Fibroblast of skin of left quadriceps (primary cell): ENCODE measurements at regions not wholly inside any gene's neighbourhood (a gene's known extent, or its start where the extent isn't known, plus 50 kb on each side); places are given as distances from the start of the nearest gene placed in this dataset.

ENCODE experiments used
- DNase-seq, 2 experiments: peaks; one replicate each; pipeline ENCODE4 v3.0.0-alpha.2; 2013; ENCODE audit warnings: low read depth in 2 of 2

DNA sequence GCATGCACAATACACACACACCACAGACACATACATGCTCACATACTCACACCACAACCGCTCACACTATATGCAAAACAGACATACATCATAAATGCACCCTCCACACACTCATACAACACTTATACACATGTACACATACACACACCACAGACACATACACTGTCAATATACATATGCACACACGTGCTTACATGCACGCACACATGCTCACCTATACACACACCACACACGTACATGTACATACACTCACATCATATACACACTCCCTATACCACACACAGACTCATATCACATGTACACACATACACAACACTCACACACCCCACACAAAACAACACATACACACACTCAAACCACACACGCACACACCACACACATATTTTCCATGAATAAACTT lies 885.3 kb downstream of the TBC1D22A start:
- DNase-seq, result no peak

DNA sequence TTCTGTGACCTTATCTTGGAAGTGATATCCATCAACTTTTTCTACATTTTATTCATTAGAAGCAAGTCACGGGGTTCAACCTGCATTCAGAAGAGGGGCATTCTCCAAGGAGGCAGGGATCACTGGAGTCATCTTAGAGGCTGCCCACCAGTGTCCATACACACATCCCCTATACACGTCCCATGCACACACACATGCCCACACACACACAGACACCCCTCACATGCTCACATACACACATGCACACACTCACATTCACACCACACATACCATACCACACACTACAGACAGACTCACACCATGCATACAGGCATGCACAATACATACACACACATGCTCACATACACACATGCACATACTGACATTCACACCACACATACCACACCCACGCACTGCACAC lies 884.7 kb downstream of the TBC1D22A start:
- no peak for DNase-seq

GRCh38 chr22:47645923-47646322 lies 883.5 kb downstream of the TBC1D22A start:
- no peak for DNase-seq

GRCh38 chr22:47645450-47645914 lies 883.0 kb downstream of the TBC1D22A start:
- DNase-seq, result no peak

DNA sequence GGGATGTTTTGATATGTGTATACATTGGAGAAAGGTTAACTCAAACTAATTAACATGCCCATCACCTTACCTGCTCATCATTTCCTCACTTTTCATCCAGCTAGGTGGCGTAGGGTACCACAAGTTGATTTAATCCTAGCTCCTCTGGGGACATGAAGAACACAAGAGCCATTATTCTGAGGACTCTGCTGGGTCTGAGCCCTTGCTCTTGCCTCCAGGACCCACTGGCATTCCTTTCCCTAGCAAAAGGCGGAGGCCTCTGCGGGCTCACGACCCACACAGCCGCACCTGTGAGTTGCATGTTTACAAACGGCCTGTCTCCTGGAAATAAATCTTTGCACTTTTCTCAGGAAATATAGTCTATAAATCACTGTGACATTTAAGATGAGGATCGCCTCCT lies 871.9 kb downstream of the TBC1D22A start:
- DNase-seq, result no peak

- DNase-seq, result no peak
Measured at GRCh38 chr22:47633111-47633510, 870.7 kb downstream of the TBC1D22A start.

GRCh38 chr22:47632701-47633100 lies 870.3 kb downstream of the TBC1D22A start:
- DNase-seq, result no peak

GRCh38 chr22:47631571-47632102 lies 869.2 kb downstream of the TBC1D22A start:
- DNase-seq, result no peak

DNA sequence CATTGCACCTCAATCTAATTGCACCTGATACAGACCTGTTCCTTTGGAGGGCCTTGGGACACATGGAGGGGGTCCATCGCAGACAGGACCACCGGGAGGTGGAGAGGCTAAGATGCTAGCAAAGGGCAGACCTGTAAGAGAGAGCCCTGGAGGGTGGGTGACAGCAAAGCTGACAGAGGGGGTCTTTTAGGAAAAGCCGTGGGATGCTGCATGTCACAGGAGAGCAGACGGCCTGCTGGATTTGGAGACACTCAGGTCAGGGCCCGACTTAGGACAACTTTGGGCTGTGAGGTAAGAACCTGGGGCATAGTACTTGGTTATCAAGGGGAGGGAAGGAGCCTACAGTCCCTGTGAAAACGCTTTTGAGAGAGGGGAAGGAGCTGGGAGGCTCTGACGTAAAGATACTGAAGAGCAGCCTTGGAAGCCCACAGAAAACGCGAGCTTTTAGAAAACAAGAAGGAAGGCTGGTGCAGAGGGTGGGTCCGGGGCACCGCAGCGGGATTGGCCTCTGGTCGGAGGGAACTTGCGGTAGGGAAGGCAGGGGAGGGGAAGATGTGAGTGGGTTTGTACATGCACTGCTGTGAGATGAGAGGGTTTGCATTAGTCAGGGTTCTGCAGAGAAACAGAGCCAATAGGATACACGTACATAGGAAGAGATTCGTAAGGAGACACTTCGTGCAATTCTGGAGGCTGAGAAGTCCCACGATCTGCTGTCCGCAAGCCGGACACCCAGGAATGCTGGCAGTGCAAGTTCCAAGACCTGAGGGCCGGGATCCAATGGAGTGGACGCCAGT lies 868.5 kb downstream of the TBC1D22A start:
- DNase-seq, result no peak

DNA sequence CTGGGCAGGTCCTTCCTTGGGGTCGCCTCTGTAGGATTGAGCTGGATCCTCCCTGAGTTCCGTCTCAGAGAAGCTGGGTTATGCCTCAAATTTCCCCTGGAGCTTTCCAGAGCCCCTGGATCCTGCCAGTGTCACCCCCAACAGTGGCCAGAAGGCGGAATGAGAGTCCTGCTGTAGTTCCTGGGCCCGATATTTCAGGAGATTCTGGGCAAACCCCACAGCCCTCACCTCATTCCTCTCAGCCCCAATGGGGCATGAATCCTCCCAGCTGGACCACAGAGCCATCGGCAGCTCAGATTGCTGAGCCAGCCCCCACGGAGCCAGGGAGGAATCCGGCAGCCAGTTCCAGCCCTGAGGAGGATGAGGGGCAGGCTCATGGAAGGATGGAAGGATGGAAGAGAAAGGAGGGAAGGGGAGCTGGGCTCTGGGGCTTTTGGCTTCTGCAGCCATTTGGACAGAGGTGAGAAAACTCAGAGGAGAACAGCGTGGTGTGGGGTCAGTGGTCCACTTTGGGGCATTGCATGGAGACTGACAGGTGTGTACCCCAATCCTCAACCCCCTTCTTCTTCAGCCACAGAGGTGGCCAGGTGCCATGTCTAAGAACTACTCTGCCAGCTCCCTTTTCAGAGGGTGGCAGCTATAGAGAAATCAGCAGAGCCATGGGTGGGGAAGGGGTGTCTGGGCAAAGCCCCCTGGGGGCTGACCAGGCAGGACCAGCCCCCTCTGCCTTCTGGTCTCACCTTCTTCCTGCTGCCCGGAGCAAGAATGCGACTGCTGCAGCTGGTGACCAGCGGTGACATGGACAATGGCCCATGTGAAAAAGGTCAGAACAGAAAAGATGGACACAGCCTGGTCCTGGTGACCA lies 867.6 kb downstream of the TBC1D22A start:
- DNase-seq, result no peak

DNA sequence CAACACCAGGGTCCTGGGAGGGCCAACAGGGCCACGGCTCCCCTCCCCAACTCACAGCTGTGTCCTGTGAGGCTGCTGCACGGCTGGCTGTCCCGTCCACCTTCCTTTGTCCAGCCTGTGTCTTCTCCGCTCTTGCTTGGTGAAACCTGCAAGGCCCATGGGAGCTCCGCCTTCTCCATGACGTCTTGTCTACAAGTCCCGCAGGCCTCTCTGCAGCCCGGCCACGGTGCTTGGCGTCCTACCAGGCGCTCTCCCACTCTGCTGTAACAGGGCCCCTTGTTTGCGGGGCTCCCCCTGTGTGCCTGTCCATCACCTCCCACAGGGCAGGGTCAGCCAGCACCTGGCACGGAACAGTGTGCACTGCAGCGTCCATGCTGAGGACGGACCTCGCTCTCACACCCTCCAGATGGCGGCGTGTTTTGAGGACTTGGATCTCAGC lies 866.8 kb downstream of the TBC1D22A start:
- DNase-seq, result no peak

GRCh38 chr22:47628477-47629272 lies 866.2 kb downstream of the TBC1D22A start:
- no peak for DNase-seq

DNA sequence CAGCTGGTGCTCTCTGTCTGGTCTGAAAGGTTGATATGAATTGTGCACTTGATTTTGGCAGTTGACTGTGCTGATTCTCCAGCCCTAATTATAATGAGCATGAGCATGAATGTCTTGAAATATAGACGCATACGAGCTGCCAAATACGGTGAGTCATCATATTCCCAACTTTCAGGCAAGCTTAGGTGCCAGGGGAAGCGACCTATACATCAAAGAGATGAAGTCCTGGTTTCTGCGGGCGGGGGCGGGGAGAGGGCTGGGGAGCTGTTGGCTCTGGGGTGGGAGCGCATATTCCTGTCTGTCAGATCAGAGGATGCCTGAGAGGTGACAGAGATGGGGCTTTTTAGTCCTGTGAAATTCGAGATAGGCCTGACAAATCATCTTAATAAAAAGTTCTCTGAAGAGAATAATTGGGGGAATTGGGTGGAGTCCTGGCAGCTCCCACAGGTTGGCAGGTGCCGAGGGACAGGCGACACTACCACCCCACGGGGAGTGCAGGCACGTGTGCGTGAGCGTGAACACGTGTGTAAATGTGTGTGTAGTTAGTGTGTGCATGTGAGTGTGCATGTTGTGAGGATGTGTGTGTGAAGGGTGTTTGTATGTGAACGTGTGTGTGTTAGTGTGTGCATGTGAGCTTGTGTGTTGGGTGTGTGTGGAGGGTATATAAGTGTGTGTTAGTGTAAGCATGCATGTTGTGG lies 865.3 kb downstream of the TBC1D22A start:
- no peak for DNase-seq

DNA sequence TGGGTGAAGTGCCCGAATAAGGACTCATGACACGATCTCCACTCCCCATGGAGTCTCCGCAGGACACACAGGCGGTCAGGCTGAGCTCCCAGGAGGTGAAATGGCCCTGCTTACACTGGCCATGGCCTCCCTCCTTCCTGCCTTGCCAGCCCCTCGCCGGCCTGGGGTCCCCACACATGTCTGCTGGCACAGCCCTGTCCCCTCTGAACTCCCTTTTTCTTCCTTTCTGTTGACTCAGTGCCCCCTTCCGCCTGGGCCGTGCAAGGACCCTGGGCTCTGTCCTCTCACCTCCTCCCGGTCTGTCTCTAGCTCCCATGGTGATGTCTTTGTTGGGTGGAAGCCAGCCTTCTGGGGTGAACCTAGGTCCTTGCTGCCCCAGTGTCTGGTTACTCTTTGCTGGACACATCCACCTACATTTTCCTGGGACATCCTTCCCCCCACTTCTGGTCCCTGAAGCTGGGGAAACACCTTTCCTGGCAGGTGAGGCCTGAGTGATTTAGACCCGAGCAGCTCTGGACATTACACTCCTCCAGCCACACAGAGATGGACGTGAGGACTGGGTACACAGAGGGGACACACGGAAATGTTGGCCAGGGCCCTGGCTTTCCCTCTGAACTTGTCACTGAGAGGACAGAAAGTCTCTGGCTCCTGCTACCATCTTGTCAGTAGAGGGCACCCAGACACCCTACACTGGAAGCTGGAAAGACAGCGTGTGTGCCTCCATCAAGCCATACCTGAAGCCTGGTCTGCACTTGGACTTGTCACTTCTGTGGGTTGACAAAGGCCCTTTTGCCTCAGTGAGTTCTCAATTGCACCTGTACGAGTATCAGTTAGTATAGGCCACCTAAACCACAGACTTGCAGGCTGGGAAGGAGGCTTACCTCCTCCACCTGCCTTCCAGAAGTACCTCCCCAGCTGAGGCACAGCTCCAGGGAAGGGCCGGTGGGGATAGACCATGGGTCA lies 864.3 kb downstream of the TBC1D22A start:
- no peak for DNase-seq

DNA sequence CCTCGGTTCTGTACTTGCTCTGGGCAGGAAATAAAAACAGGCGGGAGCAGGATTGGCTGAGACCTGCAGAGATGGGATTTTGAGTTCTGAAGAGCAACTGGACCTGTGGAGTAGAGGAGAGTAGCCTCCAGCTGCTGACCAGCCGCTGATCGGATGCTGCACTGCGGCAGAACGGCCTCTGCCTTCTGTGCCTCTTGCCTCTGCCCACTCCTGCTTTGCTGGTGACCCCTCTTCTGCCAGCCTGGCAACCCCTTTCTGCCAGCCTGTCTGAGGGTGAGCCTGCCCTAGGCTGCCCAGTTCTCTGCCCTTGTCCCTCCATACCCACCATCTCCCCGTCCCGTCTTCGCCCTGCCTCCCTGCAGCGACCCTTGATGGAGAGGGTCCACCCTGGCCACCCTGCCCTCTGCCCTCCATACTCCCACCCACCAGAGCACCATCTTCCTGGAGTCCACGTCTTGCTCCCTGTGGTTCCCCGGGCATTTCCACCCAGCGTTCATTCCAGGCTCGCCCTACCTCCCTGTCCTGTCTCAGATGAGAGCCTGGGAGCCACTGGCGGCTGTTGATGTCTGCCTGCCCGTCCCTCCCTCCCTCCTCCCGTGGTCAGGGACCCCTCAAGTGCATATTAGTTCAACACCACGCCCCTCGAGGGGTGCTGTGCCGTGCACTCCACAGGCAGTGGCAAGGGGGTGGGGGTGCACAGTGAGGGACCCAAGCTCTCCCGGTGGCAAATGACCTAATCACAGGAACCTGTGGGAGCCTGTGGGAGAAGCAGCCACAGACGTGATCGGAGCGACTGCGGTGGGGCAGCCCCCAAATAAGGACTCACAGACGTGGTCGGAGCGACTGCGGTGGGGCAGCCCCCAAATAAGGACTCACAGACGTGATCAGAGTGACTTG lies 863.3 kb downstream of the TBC1D22A start:
- no peak for DNase-seq

DNA sequence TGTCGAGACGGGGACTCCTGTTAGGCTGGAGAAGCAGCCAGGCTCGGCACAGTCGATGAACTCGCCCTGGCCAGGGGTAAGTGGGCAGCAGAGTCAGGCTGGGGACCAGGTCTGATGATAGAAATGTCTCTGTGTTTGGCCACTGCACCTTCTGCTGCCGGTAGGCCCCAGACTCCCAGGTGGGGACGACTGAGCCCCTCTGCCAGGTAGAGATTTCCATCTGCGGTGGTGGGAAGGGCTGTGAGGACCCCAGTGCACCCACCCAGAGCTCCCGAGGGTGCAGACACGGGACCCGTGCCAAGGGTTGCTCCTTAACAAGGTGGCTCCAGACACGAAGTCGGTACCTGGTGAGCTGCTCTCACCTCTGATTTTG lies 862.5 kb downstream of the TBC1D22A start:
- no peak for DNase-seq

GRCh38 chr22:47624252-47625012 lies 862.0 kb downstream of the TBC1D22A start:
- DNase-seq, result no peak

GRCh38 chr22:47623763-47624148 lies 861.3 kb downstream of the TBC1D22A start:
- DNase-seq, result no peak
